OCI-LY1 (cell line): ENCODE measurements at regions not wholly inside any gene's neighbourhood (a gene's known extent, or its start where the extent isn't known, plus 50 kb on each side); places are given as distances from the start of the nearest gene placed in this dataset.

Experiments
- CTCF ChIP-seq: fragments of 200-600 bp; sonication (generic), shearing (Covaris generic); IDR thresholded peaks from 2 replicates; pipeline ENCODE4 v1.5.1; 2017; ENCODE audit warnings: mild to moderate bottlenecking, antibody characterized with exemption, low read length, moderate library complexity, mixed read lengths
- EZH2 ChIP-seq: fragments of 200-600 bp; sonication (generic), shearing (Covaris generic); IDR thresholded peaks from 2 replicates; pipeline ENCODE4 v1.8.0; 2017; ENCODE audit warnings: borderline replicate concordance, mixed run types, mild to moderate bottlenecking, antibody characterized with exemption, low read length, moderate library complexity, mixed read lengths

DNA sequence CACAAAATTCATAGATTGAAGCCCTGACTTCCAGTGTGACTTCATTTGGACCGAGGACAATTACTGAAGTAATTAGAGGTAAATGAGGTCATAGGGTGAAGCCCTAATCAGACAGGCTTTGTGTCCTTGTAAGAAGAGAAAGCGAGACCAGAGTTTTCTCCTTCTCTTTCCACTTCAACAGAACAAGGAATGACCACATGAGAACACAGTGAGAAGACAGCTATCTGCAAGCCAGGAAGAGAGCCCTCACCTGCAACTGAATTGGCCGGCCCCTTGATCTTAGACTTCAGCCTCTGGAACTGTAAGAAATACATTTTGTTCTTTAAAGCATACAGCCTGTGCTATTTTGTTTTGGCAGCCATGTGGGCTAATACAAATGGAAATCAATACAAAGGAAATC, 67.1 kb upstream of the PRKG2 start:
- TF ChIP-seq CTCF (no peak), EZH2 (no peak)
